ENCODE measurements at regions not wholly inside any gene's neighbourhood (a gene's known extent, or its start where the extent isn't known, plus 50 kb on each side); places are given as distances from the start of the nearest gene placed in this dataset.
"Not testable (repeated sequence)": the region's sequence is repeated elsewhere in the genome, so short reads cannot be mapped to it uniquely, and the experiment has no call there.

DNA sequence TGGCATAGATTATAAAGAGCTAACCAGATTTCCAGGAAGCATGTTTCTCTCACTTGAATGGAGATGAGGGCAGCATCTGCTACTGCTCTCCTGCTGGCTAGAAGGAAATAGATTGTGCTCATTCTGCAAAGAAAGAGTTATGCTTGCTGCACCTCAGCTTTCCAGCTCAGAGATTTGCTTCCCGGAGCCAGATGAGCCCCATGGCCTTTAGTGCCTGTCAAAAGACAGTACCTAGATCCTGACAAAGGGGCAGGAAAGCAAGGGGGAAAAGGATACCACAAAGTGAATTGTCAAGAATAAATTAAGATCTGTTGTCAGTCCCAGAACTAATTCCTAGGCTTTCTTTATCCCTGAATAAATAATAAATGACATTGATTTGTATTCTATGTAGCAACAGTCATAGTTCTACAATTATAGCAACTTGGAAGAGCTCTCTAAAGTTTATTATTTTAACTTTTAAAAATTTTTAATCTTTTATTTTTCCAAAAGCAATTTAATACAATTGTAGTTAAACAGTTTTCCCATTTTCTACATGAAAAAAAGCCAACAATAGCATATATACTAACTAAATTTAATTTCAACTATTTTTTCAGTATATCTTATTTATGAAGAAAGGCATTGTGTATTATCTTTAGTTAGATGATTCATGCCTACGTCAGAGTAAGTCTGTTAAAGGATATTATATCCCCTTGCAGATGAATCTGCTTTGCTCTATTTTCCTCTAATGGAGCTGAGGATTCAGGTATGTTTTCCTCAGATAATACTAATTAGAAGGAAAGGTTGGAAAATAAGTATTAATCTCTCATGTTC, 306.1 kb upstream of the DDI1 start:
- no peak for DNase-seq (ENCODE audit: low spot score)

DNA sequence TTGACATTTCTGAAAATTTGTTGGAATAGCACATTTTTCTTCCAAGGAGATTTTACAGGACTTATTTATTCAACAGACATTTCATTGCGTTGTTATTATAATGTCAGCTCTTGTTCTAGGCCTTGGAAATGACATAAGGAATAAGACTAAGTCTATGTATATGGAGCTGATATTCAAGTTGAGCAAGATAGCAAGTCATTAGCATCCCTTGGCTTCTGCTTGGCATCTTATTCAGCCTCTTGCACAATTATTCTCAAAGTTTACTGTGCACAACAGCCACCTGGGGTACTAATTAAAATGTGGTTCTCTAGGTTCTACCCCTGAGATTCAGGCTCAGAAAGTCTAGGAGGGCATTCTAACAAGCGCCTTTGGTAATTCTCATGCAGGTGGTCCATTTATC, 304.8 kb upstream of the DDI1 start:
- no peak for DNase-seq (ENCODE audit: low spot score)

DNA sequence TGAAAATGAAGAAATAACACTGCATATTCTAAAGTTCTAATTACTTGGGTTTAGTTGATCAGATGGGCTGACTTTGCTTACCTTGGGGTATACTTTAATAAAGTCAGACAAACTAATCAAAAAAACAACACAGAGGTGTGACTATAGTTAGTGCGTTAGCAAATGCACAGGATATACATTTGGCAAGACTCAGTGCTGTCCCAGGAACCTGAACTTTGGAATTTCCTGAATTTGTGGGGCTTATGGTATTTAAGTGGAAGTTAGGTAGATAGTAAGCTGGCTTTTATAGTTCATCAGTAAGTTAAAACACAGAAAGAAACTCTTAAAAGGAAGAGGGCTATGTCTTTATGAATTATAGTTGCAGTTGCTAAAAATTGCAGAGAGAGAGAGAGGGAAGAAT, 302.6 kb upstream of the DDI1 start:
- no peak for DNase-seq (ENCODE audit: low spot score)

DNA sequence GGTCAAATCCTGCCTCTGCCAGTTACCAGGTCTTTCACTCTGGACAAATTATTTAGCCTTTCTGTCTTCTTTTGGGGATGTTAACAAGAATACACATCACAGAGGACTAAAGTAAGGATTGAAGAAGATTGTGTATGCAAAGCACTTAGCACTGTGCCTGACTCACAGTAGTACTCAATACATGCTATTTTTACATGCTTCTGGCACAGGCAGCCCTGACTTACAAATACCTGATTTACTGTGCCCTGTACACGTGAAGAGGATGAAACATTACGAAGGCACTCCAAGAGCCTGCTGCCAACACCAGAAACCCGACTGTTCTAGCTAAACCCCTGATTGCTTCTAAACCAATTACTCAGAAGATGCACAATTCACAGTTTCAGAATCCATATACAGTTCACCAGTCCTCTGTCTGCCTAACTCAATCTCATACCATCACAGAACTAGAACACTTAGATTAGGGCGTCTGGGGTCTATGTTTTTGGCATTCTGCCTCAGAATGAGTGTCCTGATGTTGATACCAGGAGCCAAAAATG, 300.9 kb upstream of the DDI1 start:
- no peak for DNase-seq (ENCODE audit: low spot score)

DNA sequence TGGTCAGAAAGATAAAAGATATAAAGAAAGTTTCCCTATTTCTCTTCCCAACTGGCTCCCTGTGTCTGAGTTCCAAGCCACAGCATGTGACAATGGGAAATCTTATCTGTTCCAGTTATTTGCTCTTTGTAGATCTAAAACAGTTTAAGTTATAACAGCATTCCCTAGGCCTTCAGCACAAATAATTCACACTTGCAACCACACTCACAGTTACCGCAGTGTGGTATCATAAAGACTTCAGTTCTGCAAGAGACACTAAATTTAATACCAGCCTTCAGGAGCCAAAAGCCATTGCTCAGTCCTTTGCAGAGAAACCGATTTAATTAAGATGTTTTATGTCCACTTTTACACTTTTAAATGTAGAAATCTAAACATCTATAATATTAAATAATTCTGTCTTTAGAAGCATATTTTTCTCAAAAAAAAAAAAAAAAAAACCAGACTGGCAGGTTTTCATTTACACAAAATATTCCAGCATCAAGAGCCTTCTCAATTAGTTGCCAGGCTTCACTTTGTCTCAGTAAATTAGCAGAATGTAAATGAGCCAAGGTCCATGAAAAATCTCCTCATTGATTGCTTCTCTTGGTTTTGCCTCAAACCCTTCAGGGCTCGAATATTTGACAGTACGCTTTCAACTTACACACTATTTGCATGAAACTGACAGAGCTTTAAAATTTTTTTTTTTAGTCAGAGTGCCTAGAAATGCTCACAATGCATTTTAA, 300.0 kb upstream of the DDI1 start:
- DNase-seq (ENCODE audit: low spot score): no peak

DNA sequence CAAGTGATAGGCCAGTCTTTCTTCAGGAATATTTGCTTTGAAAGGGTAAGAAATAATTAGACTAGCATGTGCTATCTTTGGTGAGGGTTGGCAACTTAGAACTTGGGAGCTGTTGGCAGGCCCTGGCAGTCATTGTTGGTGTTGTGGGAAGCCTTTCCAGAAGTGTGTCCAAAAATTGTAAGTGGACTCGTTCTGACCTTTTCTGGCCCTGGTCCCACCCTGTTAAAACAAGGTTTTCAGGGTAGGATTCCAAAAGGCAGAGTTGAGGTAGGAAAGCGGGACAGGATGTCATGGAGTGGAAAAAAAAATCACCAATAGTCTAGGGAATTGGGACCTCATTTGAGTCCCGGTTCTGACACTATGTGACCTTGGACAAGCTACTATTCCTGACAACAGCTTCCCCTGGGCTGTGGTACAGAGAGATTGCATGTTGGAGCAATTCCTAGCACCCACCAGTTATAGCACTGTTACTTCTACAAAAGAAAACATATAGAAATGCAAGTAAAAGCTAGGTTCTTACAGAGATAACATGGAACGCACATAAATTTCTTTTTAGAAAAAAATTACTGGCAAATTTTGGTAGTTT, 299.3 kb upstream of the DDI1 start:
- no peak for DNase-seq (ENCODE audit: low spot score)

DNA sequence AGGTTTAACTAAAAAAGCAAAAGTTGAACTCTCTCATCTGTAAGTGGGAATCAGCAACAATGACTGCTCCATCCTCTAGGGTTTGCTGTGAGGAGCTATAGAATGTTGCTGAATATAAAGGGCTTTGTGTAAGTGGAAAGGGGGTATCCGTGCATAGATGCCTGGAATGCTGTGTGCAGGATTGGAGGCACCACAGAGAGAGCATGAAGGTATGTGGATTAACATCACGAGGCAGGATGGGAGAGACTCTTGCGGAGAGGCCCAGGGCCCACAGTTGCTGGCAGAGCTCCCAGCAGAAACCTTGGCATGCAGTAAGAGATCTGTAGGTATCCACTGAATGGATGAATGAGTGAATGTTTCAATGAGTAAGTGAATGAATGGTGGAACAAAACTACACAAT, 298.7 kb upstream of the DDI1 start:
- no peak for DNase-seq (ENCODE audit: low spot score)

DNA sequence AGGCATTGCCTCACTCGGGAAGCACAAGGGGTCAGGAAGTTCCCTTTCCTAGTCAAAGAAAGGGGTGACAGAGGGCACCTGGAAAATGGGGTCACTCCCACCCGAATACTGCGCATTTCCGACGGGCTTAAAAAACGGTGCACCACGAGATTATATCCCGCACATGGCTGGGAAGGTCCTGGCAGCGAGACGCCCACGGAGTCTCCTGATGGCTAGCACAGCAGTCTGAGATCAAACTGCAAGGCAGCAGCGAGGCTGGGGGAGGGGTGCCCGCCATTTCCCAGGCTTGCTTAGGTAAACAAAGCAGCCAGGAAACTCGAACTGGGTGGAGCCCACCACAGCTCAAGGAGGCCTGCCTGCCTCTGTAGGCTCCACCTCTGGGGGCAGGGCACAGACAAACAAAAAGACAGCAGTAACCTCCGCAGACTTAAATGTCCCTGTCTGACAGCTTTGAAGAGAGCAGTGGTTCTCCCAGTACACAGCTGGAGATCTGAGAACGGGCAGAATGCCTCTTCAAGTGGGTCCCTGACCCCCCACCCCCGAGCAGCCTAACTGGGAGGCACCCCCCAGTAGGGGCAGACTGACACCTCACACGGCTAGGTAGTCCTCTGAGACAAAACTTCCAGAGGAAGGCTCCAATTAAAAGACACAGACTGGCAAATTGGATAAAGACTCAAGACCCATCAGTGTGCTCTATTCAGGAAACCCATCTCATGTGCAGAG, 297.2 kb upstream of the DDI1 start:
- not testable (repeated sequence) for DNase-seq (ENCODE audit: low spot score)

DNA sequence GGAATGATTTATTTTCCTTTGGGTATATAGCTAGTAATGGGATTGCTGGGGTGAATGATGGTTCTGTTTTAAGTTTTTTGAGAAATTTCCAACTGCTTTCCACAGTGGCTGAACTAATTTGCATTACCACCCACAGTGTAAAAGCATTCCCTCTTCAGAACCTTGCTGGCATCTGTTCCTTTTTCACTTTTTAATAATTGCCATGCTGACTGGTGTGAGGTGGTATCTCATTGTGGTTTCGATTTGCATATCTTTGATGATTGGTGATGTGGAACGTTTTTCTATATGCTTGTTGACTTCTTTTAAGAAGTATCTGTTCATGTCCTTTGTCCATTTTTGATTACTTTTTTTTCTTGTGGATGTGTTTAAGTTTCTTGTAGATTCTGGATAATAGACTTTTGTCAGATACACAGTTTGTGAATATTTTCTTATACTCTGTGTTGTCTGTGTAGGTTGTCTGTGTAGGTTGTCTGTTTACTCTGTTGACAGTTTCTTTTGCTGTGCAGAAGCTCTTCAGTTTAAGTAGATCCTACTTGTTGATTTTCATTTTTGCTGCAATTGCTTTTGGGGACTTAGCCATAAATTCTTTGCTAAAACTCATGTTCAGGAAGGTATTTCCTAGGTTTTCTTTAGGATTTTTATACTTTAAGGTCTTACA, 291.8 kb upstream of the DDI1 start:
- DNase-seq (ENCODE audit: low spot score): no peak

DNA sequence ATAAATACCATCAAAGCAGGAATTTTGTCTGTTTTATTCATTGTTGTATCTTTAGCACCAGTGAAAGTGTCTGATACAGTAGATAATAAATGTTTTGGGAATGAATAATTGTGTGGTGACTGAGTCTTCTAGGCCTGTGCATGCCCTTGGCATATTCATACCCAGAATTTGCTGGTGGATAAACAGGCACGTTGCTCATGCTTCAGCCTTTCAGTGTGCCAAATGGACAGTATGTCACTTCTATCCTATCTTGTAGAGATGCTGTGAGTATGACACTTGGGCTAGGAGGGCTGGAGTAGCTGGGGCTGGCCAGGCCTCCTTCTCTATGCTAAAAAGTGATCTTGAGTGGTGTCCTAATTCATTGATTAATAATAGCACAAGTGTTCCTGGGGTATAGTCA, 287.3 kb upstream of the DDI1 start:
- DNase-seq (ENCODE audit: low spot score): peak; percentile 5

DNA sequence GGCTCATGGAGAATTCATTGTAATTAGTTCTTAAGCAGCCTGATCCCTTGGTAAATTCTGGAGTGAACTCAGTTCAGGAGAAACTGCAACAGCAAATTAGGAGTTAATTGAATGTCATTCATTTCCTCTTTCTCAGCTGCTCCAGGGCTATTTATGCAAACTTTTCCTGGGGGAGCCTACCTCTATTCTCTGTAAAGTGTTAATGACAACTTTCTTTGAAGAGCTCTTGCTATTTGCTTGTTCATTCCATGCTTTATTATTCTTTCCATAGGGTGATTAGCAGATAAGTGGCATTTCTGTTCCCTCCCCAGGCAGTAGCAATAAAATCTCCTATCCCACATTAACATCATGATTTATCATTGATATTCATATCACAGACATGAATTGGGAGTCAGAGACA, 267.6 kb upstream of the DDI1 start:
- DNase-seq (ENCODE audit: low spot score): no peak

DNA sequence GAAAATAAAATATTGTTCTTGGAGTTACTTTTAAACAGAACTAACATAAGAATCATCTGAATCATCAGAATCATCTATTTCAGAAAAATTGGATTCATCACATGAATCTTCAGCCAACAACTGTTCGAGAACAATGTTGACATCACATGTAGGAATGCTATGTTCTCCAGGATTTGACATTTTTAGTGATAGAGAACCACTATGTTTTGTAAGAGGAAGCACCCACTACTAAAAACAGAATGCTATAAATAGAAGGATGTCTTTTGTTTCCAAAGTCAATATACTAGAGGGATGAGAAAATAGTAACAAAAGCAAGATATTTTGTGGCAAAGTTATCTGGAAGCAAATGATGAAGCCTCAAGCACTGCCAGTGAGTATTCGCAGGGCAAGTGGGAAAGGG, 263.4 kb upstream of the DDI1 start:
- peak; percentile 54 for DNase-seq (ENCODE audit: low spot score)

DNA sequence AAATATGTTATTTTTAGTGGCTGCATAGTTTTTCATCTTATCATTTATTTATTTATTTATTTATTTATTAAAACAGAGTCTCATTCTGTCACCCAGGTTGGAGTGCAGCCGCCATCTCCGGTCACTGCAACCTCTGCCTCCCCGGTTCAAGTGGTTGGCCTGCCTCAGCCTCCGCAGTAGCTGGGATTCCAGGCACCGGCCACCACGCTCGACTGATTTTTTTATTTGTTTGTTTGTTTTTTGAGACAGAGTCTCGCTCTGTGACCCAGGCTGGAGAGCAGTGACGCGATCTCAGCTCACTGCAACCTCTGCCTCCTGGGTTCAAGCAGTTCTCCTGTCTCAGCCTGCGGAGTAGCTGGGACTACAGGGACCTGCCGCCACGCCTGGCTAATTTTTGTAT, 262.9 kb upstream of the DDI1 start:
- DNase-seq (ENCODE audit: low spot score): no peak

DNA sequence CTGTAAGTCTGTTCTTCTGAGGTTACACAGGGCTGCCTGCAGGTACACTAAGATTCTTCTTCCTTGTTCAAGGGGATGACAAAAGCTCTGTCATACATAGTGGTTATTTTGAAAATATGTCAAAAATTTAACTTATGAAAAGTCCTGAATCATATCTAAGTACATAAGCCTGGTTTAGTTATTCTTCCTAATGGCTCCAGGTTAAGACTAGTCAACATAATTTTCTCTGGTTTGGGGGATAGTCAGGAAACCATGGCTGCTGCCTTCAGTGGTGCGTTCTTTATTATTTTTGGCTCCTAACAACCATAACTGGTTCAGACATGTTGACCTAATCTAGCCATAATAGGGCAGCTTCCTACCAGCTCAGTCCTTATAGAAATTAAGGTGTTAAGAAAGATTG, 257.4 kb upstream of the DDI1 start:
- no peak for DNase-seq (ENCODE audit: low spot score)

DNA sequence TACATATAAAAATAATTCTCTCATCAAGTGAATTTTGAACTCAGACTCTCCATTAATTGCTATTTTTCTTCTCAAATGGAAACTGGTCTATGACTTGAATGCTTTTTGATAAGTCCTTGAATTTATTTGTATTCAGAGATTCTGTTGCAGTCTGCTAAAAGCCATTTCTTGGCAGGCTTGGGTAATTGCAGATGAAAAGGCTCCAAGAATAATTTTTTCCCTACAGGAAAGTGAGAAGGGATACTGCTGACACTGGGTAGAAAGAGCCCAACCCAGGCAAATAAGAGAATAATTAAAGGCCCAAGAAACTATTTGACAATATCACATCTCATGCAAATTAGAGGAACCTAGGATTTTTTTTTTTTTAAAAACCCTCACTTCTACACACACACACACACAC, 246.5 kb upstream of the DDI1 start:
- no peak for DNase-seq (ENCODE audit: low spot score)

DNA sequence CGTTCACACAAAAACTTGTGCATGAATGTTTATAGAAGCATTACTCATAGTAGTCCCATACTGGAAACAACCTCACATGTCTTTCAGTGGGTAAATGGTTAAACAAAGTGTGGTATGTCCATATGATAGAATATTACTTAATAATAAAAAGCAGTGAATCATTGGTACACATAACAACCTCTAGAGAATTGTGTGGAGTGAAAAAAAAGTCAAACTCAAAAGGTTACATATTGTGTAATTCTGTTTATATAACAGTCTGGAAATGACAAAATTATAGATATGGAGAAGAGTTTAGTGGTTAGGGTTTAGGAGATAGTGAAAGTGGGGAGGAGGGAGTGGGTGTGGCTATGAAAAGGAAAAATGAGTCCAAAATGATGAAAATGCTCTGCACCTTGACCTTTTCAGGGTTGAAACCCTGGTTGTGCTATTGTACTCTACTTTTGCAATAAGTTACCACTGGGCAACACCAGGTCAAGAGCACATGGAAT, 243.4 kb upstream of the DDI1 start:
- no peak for DNase-seq (ENCODE audit: low spot score)

DNA sequence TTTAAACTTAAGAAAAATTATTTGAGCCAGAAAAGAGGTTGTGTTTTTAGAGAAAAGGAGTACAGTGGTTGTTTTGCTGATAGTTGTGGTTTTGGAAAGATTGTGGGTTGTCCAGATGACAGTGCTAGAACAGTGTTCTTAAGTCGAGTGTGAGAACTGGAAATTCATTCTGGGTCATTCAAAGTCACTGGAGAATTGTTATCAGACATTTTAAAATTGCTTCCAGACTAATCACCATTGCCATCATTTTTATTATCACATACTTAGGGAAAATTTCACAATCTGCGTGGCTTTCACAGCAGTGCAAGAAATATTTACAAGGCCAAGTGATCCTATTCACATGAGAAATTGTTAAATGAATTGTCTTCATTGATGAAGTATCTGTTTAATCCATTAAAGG, 242.2 kb upstream of the DDI1 start:
- DNase-seq (ENCODE audit: low spot score): peak; percentile 46

DNA sequence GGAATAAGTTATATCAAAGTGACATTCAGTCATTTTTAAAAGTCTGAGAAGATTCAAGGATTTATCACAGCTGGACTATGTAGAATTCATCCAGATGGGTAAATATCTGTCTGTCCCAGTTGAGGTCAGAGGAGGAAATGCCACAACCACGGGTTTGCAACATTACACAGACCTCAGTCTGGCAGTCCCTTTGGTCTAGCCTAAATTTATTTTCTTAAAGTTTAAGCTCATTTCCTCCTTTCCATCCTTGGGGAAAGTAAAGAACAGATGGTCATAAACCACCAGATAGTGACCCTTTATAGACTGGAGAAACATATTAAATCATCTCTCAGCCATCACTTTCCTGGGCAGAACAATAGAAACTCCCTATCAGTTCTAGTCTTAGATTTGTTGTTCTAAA, 238.4 kb upstream of the DDI1 start:
- DNase-seq (ENCODE audit: low spot score): peak; percentile 73

DNA sequence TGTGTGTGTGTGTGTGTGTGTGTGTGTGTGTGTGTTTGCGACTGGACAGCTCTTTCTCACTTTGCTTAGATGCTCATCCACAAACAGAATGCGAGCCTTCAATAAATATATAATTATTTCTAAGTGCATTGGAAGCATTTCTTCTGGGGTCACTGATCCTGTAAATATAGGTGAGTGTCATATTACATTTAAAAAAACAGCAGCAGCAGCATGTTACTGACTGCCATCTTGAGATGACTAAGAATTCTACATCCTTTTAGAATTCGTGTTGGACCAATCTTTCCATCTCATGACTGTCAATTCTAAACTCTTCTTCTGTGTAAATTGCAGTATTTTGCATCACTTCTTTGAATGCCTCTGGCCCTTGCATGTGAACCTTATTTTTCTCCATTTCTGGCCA, 238.0 kb upstream of the DDI1 start:
- DNase-seq (ENCODE audit: low spot score): no peak

DNA sequence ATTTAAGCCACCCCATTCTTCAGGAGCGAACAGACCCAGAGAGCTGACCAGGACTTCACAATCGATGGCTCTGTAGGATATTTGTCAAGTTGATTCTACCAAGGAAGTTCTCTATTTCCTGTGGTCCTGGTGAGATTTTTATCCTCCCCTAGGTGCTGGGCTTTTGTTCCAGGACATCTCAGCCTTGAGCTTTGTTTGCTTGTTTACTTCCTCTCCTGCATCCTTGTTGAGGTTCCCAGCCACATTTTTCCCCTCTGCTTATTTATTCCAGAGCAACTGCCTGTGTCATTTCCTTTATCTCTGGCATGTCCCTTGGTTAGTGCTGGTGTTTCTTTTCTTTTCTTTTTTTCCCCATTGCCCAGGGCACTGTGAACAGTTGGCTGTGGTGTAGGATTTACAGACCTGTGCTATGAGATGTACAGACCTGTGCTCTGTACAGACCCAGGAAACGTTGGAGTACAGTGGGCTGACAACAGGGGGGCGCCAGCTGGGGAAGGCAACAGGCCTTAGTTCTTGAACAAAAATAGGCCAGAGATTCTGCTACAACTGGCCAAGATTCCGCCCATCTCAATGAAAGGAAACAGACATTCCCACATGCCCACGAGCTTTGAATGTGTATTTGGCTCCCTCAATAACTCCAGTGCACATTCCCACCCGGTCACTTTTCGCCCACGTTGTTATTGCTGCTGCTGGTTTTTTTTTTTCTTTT, 235.9 kb upstream of the DDI1 start:
- no peak for DNase-seq (ENCODE audit: low spot score)

DNA sequence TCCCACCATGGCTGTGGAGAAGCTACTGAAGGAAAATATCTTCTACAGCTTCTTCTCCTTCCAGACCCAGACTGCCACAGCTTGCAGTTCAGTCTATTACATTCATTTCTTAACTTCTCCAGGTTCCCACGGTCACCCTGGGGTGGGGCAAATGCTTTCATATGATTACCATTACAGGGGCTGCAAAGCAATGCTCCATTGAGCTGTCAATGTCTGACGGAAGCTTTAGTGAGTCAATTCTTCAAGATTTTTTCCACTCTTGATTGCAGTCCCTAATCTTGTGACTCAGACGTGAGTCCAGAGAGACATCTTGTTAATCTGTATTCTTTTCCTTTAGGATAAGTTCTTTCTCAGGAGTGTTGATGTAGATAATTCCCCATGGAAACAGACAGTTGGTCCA, 233.4 kb upstream of the DDI1 start:
- peak; percentile 14 for DNase-seq (ENCODE audit: low spot score)

All from AG08395 (cell line).